ENCODE measurements at regions not wholly inside any gene's neighbourhood (a gene's known extent, or its start where the extent isn't known, plus 50 kb on each side); places are given as distances from the start of the nearest gene placed in this dataset.

- no peak for DNase-seq (ENCODE audit: low read depth, low spot score)
- no peak overlapping the region for H3K4me3 ChIP-seq (ENCODE audit: low read length)
Measured at GRCh38 chr13:59451236-59451635, 712.5 kb downstream of the DIAPH3 start.

GRCh38 chr13:59452189-59452890, 711.4 kb downstream of the DIAPH3 start:
- no peak for DNase-seq (ENCODE audit: low read depth, low spot score)
- no peak overlapping the region for H3K4me3 ChIP-seq (ENCODE audit: low read length)

GRCh38 chr13:59458908-59459579, 704.7 kb downstream of the DIAPH3 start:
- peak; percentile 62 for DNase-seq (ENCODE audit: low read depth, low spot score)
- no peak overlapping the region for H3K4me3 ChIP-seq (ENCODE audit: low read length)

- H3K4me3 ChIP-seq (ENCODE audit: low read length) = no peak overlapping the region
- no peak for DNase-seq (ENCODE audit: low read depth, low spot score)
Measured at GRCh38 chr13:59459972-59460371, 703.8 kb downstream of the DIAPH3 start.

GRCh38 chr13:59461411-59461810, 702.3 kb downstream of the DIAPH3 start:
- no peak overlapping the region for H3K4me3 ChIP-seq (ENCODE audit: low read length)
- peak; percentile 71 for DNase-seq (ENCODE audit: low read depth, low spot score)

- DNase-seq (ENCODE audit: low read depth, low spot score) = no peak
- no peak overlapping the region for H3K4me3 ChIP-seq (ENCODE audit: low read length)
Measured at GRCh38 chr13:59463023-59463422, 700.7 kb downstream of the DIAPH3 start.

- peak; percentile 66 for DNase-seq (ENCODE audit: low read depth, low spot score)
- H3K4me3 ChIP-seq (ENCODE audit: low read length) = no peak overlapping the region
Measured at GRCh38 chr13:59464926-59465325, 698.8 kb downstream of the DIAPH3 start.

GRCh38 chr13:59468396-59468795, 695.3 kb downstream of the DIAPH3 start:
- no peak overlapping the region for H3K4me3 ChIP-seq (ENCODE audit: low read length)
- no peak for DNase-seq (ENCODE audit: low read depth, low spot score)

GRCh38 chr13:59471106-59471505, 692.6 kb downstream of the DIAPH3 start:
- DNase-seq (ENCODE audit: low read depth, low spot score) = no peak
- H3K4me3 ChIP-seq (ENCODE audit: low read length) = no peak overlapping the region

- DNase-seq (ENCODE audit: low read depth, low spot score) = no peak
- no peak overlapping the region for H3K4me3 ChIP-seq (ENCODE audit: low read length)
Measured at GRCh38 chr13:59472134-59472533, 691.6 kb downstream of the DIAPH3 start.

- H3K4me3 ChIP-seq (ENCODE audit: low read length) = no peak overlapping the region
- DNase-seq (ENCODE audit: low read depth, low spot score) = no peak
Measured at GRCh38 chr13:59474696-59475095, 689.0 kb downstream of the DIAPH3 start.

GRCh38 chr13:59475911-59476310, 687.8 kb downstream of the DIAPH3 start:
- H3K4me3 ChIP-seq (ENCODE audit: low read length) = no peak overlapping the region
- no peak for DNase-seq (ENCODE audit: low read depth, low spot score)

- no peak overlapping the region for H3K4me3 ChIP-seq (ENCODE audit: low read length)
- no peak for DNase-seq (ENCODE audit: low read depth, low spot score)
Measured at GRCh38 chr13:59476366-59476765, 687.4 kb downstream of the DIAPH3 start.

- no peak overlapping the region for H3K4me3 ChIP-seq (ENCODE audit: low read length)
- DNase-seq (ENCODE audit: low read depth, low spot score) = no peak
Measured at GRCh38 chr13:59477011-59477410, 686.7 kb downstream of the DIAPH3 start.

- DNase-seq (ENCODE audit: low read depth, low spot score) = no peak
- no peak overlapping the region for H3K4me3 ChIP-seq (ENCODE audit: low read length)
Measured at GRCh38 chr13:59478908-59479307, 684.8 kb downstream of the DIAPH3 start.

GRCh38 chr13:59479629-59480028, 684.1 kb downstream of the DIAPH3 start:
- DNase-seq (ENCODE audit: low read depth, low spot score) = no peak
- H3K4me3 ChIP-seq (ENCODE audit: low read length) = no peak overlapping the region

GRCh38 chr13:59480396-59481259, 683.1 kb downstream of the DIAPH3 start:
- H3K4me3 ChIP-seq (ENCODE audit: low read length) = no peak overlapping the region
- no peak for DNase-seq (ENCODE audit: low read depth, low spot score)

GRCh38 chr13:59483501-59484145, 680.1 kb downstream of the DIAPH3 start:
- H3K4me3 ChIP-seq (ENCODE audit: low read length) = no peak overlapping the region
- no peak for DNase-seq (ENCODE audit: low read depth, low spot score)

GRCh38 chr13:59487883-59488282, 675.8 kb downstream of the DIAPH3 start:
- no peak overlapping the region for H3K4me3 ChIP-seq (ENCODE audit: low read length)
- DNase-seq (ENCODE audit: low read depth, low spot score) = no peak

GRCh38 chr13:59488436-59488835, 675.3 kb downstream of the DIAPH3 start:
- no peak overlapping the region for H3K4me3 ChIP-seq (ENCODE audit: low read length)
- no peak for DNase-seq (ENCODE audit: low read depth, low spot score)
